ENCODE measurements at regions not wholly inside any gene's neighbourhood (a gene's known extent, or its start where the extent isn't known, plus 50 kb on each side); places are given as distances from the start of the nearest gene placed in this dataset.

DNA sequence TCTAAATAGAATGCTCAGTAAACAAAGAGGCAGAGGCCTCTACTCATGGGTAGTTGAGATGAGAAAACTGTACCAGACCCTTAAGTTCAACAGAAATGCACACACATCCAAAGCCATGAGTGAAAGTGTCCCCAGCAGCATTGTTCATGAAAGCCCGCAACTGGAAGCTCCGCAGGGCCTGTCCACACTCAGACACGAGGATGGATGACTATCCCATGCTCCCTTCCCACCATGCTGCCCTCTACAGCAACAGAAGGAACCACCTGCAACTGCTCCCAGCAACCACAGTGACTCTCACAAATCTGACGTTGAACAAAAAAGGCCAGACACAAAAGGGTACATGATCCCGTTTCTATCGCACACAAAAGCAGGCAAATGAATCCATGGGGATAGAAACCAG, 76.9 kb upstream of the ANO1 start:
- TF ChIP-seq CTCF (conservative IDR thresholded peaks at IDR 0.05) (no peak), ZFX (IDR thresholded peaks at IDR 0.05) (no peak)

DNA sequence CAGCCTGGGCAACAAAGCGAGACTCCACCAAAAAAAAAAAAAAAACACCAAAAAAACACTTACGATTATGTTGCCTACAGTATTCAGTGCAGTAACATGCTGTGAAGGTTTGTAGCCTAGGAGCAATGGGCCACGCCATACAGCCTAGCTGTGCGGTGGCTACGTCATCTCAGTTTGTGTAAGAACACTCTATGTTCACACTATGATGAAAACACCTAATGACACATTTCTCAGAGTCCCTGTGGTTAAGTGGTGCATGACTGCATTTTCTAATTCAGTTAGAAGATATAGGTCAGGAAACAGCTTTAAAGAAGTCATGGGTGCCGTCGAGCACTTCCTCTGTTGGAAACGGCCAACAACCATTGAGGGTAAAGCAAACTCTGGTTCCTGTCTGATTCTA, 75.7 kb upstream of the ANO1 start:
- H3K27ac ChIP-seq = no peak overlapping the region
- TF ChIP-seq ZFX (IDR thresholded peaks at IDR 0.05) (no peak), CTCF (conservative IDR thresholded peaks at IDR 0.05) (no peak)

More for the DNA sequence above, 76.9 kb upstream of the ANO1 start:
- H3K27ac ChIP-seq = no peak overlapping the region

GRCh38 chr11:70005107-70005818, 72.9 kb upstream of the ANO1 start:
- no peak overlapping the region for H3K27ac ChIP-seq

GRCh38 chr11:70007796-70008195, 70.3 kb upstream of the ANO1 start:
- no peak overlapping the region for H3K27ac ChIP-seq
- TF ChIP-seq CTCF (conservative IDR thresholded peaks at IDR 0.05) (no peak), ZFX (IDR thresholded peaks at IDR 0.05) (no peak)

More at GRCh38 chr11:70005107-70005818, 72.9 kb upstream of the ANO1 start:
- no peak for TF ChIP-seq ZFX (IDR thresholded peaks at IDR 0.05)
- no peak for TF ChIP-seq CTCF (conservative IDR thresholded peaks at IDR 0.05)

DNA sequence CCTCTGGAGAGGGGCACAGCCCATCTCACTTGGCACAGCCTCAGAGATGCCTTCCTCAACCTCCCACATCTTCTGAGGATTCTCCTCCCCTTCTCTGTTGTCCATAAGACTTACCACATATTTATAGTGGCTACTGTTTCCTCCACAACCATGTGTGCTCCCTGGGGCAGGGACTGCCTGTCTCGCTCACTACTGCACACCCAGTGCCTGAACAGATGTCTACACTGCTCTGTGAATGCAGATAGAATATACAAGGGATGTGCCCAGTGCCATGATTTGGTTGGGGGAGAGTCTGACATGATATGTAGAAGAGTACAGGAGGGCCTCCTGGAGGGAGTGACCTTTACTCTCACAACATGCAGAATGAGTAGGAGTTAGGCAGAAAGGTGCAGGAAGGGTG, 67.3 kb upstream of the ANO1 start:
- H3K27ac ChIP-seq = no peak overlapping the region
- TF ChIP-seq ZFX (IDR thresholded peaks at IDR 0.05) (no peak), CTCF (conservative IDR thresholded peaks at IDR 0.05) (no peak)

- TF ChIP-seq CTCF (conservative IDR thresholded peaks at IDR 0.05) = no peak
- TF ChIP-seq ZFX (IDR thresholded peaks at IDR 0.05) = no peak
- H3K27ac ChIP-seq = no peak overlapping the region
Observed at GRCh38 chr11:70012134-70012733, 65.9 kb upstream of the ANO1 start.

- H3K27ac ChIP-seq = no peak overlapping the region
- TF ChIP-seq ZFX (IDR thresholded peaks at IDR 0.05) (no peak), CTCF (conservative IDR thresholded peaks at IDR 0.05) (no peak)
Observed at GRCh38 chr11:70014291-70014690, 63.8 kb upstream of the ANO1 start.

All from C4-2B (cell line).